Stimulated activated CD4-positive, alpha-beta T cell treated with anti-CD3 and anti-CD28 coated beads, Interleukin-12 subunit alpha, Interleukin-12 subunit beta, amount 100 ng/mL, for 48 hours (primary cell): ENCODE measurements at regions not wholly inside any gene's neighbourhood (a gene's known extent, or its start where the extent isn't known, plus 50 kb on each side); places are given as distances from the start of the nearest gene placed in this dataset.

Experiments
- DNase-seq, 3 donors: peaks; one replicate each; pipeline ENCODE4 v3.0.0-alpha.2; 2020; ENCODE audit warnings: low read depth in 2 of 3, low spot score in 1 of 3

DNA sequence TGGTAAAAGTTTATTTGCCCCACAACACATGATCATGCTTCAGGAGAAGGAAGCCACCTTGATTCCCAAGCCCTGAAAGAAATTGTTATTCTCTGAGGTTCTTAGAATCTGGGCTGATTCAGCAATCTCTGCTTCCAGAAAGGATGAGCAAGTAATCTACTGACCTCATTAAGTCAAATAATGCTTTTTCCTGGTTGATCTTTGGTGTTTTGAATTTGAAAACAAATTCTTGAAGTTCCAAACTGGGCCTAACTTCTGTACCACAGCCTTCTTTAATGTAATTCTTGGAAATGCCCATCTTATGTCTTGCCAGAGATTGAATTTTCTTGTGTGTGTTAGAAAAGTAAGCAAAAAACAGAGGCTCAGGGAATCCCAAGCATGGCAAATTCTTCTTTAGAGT lies 319.2 kb upstream of the DDHD1 start:
- DNase-seq: no peak

DNA sequence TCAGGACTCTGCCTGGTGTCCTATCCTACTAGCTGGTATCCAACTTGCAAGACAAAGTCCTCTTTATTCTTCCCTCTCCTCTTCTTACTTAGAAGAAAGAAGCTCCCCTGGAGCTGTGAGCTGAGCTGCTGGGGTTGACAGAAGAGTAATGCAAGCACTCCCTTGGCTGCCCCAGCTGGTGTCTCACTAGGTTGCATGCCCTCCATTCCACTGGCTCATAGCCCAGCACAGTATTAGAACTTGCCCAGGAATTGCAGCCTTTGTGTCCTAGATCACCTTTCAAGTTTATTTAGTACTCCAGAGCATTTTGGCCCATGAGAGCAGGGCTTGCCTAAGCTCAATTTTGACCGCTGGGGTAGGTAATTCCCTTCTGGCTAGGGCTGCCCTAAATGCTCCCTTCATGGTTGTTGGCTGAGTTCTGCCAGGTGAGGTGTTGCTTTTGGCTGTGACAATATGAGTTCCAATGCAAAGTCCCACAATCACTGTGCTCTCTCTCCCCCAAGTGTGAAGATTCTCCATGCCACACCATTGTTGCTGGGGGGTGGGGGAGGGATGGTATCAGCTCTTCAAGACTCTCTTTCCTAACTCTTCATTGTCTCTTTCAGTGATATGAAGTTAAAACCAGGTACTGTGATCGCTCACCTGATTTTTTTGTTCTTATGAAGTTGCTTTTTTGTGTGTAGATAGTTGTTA lies 317.4 kb upstream of the DDHD1 start:
- DNase-seq: no peak

DNA sequence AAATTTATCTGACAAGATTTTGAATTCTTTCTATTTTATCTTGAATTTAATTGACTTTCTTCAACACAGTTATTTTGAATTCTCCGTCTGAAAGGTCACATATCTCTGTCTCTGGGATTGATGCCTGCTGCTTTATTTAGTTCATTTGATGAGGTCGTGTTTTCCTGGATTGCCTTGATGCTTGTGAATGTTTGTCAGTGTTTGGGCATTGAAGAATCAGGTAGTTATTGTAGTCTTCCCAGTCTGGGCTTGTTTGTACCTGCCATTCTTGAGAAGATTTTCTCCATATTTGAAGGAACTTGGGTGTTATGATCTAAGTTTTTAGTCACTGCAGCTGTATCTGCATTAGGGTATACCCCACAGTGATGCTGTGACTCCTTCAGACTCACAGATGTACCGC lies 315.8 kb upstream of the DDHD1 start:
- no peak for DNase-seq

DNA sequence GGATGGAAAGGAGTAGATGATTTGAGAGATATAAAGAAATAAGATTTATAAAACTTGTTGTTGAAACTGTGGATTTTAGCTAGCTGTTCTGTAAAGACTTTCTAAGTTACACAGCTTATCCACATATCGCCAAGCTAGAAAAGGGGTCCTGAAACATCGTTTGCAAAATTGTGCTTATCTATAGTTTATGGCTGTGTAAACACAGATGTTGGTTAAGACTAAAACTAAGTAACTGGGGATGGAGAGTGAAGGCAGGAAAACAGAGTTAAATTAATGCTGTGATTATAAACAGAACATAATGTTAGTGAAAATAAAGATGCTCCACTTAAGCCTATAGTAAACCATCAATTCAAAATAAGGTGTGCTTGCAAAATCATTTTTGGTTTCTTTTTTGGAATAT lies 311.3 kb upstream of the DDHD1 start:
- no peak for DNase-seq

DNA sequence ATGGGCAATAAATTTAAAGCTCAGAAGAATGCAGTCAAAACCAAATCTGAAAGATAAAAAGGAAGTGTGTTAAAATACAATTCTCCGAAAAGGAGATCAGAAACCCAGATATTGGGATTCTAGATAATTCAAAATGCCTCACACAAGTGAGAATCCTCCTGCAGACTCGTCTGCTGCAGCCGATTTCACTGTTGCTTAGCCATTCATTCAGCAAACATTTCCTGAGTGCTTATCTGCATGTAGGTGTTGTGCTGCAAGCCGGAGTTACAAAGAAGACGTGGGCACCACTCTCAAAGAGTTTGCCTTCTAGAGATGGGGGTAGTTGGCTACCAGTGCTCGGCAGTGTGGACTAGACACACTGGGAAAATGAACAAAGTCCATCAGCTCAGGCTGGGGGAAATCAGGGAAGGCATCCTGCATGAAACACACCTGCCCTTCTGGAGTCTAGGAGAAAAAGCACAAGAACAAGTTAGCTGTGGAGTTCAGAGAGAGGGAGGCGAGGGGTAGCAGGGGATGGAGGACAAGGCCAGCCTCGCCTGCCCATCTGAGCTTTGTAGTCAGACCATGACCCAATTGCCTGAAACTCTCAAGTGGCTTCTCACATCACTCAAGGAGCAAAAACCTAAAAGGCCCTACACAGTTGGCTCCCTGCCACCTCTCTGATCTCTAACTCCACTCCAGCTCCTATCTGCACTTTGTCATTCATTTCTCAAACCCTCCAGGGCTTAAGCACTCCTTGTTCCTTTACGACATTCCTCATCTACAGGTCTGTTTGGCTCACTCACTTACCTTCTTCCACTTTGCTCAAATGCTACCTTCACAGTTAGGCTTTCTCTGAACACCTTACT lies 310.0 kb upstream of the DDHD1 start:
- DNase-seq: no peak

DNA sequence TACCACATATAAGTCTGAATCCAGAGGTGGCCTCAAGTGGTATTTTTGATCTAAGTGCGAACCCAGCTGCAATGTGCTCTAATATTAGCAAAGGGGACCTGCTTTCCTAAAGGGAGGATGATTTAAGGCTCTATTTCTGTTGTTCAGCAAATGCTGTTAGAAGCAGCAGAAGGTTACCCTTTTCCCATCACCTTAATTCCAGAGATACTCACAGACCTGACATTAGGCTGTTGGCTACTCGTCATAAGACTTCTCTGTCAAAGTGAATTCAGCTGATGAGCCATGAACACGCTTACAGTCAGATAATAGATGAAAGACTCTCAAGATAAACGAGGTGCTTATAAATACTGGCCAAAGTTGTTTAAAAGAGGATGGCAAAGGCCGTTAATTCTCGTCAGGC lies 308.7 kb upstream of the DDHD1 start:
- no peak for DNase-seq

DNA sequence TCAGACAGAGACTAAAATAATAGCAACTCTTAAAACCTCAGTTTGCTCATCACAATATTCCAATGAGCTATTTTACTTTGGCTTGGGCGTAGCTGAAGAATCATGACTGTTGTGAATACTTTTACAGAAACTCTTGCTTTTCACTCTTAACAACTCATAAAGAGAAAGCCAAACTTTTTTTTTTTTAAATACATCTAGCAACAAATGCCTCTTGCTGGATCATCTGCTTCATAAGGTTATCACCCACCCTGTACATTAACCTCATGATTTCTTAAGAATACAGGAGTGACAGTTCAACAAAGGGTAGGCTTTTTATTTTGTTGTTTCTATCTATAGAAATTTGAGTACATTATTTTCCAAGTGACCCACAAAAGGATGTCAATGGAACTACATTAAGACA lies 307.4 kb upstream of the DDHD1 start:
- DNase-seq: no peak

DNA sequence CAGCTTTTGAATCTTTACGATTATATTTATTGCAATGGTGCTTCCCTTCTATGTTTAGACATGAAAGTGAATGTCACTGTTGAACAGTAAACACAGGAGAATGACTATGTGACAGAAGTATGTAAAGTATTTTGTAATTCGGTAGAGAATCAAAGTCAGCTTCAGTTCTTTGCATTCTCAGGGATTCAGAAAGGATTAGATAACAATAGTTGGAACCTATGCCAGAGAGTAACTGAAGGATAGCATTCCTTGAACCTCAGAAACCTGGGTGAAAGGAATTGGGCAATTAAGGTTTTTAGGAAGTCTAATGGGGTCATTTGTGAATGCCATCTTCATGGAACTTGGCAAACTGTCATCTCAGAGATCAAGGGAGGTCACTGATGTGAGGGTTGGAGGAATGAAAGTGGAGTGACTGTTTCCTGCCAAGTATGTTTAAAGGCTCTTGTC lies 305.3 kb upstream of the DDHD1 start:
- DNase-seq: no peak

DNA sequence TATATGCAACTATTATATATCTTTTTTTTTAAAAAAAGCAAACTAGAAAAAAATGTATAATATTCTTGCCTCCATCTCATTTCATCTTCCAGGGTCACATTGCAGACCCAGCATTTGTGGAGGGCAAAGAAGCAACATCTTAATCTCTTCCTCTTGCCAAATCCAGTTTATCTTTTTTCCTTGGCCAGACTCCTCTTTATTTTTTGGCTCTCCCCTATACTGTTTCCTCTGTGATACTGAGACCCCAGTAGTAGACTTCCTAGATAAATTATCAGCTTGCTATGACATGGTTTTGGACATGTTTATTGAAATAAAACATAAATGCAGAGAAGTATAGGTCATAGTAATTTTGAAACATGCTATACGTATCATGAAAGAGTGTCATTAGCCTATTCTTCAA lies 303.8 kb upstream of the DDHD1 start:
- no peak for DNase-seq

DNA sequence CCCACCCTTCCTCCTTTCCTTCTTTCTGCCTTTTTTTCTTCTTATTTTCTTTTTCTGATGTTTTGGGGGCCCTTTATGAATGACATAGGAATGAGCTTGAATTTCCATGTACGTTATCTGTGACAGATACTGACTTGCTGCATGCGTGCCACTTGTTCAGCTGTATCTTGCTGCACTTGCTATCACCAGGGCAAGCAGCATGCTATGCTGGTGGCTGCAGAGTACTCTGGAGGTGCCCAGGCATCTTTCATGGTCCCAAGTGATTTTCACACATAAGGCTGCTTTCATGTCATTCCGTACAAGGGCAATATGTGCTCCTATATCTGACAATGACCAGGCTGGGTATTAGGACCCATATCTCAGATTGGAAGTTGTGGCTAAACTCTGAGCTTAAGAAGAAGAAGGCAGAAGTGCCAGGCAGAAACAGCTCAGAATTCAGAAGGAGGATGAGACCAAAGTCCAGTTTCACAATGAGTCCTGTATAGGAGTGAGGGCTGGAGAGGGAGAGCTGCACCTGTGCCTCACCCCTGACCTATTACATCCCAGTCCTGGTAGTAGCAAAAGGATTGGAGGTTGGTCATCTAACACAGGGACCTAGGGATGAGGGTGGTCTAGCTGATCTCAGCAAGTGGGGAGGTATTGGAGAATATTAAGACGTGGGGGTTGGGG lies 299.0 kb upstream of the DDHD1 start:
- no peak for DNase-seq

DNA sequence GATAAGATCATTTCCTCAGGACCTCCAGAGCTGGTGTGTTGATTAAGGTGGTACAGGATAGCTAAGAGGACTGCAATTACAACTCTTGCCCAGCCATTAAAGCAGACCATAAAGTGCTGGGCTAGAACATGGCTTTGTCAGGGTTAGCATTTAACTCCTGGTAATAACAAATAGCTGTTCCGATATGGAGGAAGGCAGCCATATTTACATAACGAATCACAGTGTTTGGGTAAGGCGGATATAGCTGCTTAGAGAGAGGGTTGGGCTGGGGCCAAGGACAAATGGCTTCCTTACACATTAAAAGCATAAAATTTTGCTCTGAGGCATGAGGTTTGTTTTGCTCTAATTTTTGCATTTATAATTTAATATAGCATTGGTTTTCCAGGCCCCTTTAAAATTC lies 297.7 kb upstream of the DDHD1 start:
- DNase-seq: no peak

DNA sequence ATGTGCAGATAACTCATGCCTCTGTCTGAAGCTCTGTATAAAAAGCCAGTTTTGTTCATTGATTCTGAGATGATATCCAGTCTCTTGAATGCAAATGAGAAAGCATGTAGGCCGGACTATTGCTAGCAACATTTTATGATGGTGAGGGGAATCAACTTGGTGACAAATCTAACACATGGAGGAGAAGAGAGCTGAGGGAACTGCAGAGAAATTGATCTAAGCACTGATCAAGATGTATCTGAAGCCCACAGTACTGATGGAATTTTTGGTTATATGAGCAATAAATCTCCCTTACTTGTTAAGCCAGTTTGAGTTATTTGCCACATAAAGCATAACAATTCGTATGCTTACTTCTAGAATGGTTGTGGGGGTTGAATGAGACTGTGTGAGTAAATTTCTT lies 295.6 kb upstream of the DDHD1 start:
- no peak for DNase-seq

DNA sequence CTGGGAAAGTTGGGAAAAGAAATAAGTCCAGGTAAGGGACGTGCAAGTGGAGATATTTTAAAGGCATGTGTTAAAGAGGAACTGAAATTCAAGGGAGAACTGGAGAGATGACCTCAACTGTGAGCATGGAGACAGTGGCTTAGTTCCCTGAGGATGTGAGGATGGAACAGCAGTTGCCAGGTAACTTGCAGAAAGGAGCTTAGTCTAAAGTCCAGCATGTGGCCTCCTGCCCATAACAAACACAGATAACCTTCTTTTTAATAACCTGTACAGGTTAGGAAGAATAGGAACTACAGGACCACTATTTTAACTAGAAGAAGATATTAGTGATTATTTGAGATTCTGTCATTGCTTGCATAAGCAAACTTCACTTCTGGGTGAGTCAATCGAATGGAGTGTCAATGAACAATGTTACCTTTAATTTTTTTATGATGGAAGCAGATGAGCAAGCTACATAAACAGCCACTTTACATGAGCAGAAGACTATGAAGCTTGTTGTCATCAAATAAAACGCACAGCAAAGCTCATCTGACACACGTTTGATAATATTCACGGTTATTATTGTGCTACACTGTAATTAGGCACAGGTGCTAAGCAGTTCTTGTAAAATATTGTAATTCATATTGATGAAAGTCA lies 291.7 kb upstream of the DDHD1 start:
- no peak for DNase-seq

DNA sequence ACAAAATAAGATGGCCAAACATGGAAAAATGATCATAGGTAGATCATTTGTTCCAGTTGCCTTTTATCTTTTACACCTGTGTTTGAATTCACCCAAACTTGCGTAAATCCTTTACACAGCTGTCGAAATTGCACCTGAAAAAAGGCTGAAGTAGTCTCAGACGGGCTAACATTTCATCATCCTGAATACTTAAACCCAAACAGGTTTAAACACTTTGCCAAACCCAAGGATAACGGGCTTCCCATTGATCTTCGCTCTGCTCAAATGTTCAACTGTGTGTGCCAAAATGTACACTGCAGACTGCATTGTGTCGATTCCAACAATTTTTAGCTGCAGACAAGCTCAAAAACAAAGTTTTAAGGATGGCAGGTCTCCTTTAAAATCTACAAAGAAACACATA lies 288.7 kb upstream of the DDHD1 start:
- DNase-seq: no peak

DNA sequence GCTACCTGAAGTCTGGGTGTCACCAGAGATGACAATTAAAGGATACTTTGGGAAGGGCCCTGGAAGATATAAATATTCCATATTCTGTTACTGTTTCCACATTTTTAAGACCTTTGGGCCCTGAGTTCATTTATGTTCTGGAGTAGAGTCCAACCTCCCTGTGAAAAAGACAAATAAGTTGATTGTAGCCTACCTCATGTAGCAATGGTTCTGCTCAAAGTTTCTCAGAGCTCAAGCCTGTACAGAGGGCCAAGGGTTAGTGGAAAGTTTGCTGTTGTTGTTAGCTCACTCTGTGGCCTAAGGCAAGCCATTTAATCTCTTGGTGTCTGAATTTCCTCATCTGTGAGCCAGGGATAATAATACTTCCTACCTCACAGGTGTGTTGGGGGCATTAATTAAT lies 284.7 kb upstream of the DDHD1 start:
- DNase-seq: no peak

DNA sequence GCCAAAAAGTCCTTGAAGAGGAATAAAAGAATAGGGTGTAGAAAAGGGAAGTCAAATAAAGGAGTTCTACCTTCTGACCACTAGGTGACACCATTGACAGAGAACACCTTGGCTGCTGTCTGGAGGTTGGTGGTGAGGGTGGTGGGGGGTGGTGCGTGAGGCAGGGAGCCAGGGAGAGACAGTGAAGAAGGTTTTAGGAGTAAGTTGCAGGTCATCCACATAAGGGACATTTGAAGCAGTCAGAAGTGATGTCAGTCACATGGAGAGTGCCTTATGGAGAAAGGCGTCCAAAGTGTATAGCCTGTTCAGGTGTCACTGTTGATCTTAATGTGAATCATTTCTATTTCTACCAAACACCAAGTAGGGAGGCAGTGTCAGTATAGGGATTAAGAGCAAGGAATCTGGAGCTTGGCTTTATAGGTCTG lies 279.3 kb upstream of the DDHD1 start:
- no peak for DNase-seq

DNA sequence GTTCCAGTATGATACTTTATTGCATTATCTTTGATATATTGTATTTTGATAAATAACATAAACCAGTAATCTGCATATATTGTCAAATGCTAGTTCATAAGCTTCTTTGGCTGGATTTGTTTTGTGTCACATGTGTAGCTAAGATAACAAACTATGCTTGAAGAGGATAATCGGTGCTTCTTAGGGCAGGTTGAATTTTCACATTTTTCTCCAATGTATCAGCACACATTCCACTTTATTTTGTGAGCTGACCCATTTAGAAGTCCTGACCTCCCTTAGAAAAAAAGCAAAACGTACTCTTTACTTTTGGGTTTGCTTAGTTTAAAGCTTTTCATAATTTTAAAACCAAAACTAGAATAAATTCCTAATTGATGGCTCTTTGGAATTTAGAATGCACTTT lies 277.7 kb upstream of the DDHD1 start:
- DNase-seq: no peak

DNA sequence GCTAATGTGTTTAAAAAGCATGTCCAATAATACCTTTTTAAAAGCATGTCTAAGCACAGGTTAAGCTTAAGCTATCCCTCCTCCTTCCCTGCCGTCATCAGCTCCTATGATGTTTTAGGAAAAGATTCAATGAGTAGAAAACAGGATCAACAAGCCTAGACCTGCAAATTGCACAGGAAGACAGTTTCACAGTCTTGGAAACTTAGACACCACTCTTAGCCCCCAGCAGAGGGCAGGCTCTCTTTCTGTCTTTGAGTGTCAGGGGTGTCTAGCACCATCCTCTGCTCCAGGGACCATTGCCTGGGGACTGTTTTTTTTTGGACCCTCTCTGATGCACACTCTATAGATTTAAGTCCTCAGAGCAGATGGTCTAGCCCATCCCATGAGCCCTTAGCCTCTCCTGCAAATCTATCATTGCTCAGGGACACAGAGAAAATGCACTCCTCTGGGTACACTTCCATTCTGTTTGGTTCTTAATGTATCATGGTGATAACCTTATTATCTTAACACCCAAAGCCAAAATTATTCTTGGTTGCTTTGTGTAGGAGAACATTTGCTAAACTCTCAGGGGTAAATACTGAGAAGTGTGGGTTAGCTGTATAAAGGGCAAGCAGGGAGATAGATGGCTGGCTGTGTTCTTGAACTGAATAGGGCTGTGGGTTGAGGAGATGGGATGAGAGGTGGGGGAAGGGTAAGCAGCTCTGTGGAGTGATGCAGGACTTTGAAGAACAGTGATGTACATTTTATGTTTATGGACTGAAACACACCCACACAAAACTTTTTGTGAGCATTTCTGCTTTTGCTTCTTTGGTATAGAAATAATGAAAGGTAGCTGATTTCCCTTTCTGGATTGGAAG lies 259.9 kb upstream of the DDHD1 start:
- no peak for DNase-seq

DNA sequence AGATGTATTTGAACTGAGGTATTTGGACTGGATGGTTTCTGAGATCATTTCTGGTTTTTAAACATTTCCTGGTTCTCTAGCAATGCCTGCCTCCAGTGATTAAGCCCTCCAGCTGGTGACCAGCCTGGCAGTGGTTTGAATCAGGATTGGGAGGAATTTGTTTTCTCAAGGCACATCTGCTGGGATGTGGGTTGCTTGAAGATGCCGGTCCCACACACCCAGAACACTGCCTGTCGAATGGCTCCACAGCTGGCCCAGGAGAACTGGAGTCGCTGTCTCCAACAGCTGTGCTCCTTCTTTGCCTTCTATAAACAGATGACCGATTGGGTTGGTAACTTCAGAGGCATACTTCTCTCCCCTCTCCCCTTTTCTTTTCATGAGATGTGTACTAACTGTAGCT lies 258.0 kb upstream of the DDHD1 start:
- no peak for DNase-seq

DNA sequence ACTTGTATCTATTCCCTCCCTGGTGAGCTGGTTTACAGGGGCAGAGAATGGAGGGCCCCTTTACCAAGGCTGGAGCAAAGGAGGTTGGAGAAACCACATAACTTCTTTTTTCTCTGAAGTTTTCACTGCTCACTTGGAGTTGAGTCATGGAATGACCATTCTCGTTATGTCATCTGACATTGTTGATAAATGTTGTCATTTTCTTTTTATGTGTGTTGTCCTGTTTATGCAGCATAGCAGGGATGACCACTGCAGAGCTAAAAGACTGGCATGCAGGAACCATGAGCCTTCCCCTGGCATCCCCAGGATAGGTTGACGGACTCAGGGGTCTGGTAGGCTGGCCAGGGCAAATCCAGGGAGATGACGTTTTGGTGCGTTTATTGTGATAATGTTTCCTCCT lies 256.8 kb upstream of the DDHD1 start:
- no peak for DNase-seq

DNA sequence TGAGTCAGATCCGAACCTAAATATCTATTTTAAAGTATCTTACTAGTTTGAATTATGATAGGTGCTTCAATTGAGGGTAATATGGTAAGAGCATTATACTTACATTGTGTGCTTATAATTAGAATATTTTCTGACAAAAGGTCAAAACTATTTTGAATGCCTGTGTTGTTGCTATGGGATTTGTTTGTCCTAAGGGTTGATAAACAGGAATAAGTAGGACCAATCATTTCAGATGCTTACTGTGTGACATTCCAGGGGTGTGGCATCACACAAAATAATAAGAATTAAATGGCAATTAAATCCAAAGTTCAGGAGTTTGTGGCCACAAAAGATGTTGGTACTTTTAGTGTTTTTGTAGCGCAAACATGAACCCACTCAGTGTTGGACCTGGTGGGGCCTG lies 256.2 kb upstream of the DDHD1 start:
- DNase-seq: no peak
